ENCODE measurements at regions not wholly inside any gene's neighbourhood (a gene's known extent, or its start where the extent isn't known, plus 50 kb on each side); places are given as distances from the start of the nearest gene placed in this dataset.

GRCh38 chr20:11624704-11625103 lies 293.0 kb upstream of the BTBD3 start:
- Histone ChIP-seq H3K4me3 (ENCODE audit: low read length) (no peak overlapping the region), H3K9me3 (ENCODE audit: control insufficient read depth in 1 of 2, insufficient read depth in 1 of 2, low read length in 2 of 2) (peaks cover 0 to 5% of the 10 kb centered on the region in 2 experiments), H3K27ac (ENCODE audit: low read depth in 1 of 2, low read length in 2 of 2) (no peak overlapping the region), H3K27me3 (ENCODE audit: control insufficient read depth in 1 of 2, insufficient read depth in 2 of 2, low read length in 2 of 2) (no peaks in the 10 kb centered on the region), H3K4me1 (ENCODE audit: insufficient read depth, low read length) (no peaks in the 10 kb centered on the region), H3K36me3 (ENCODE audit: insufficient read depth, low read length) (no peaks in the 10 kb centered on the region)
- DNase-seq: no peak
- no peaks in the 10 kb centered on the region for H3K27me3 Mint-ChIP-seq
- no peaks in the 10 kb centered on the region for H3K4me1 Mint-ChIP-seq (ENCODE audit: low read depth)
- intact Hi-C loops (cut with DNase I, micrococcal nuclease): loop anchor here in 1 of 2 experiments (5.0 kb wide), 2 partner anchors 47 to 1467 kb away; no protein-coding TSS in a partner anchor
- ChIA-PET POLR2A (no interaction called here), CTCF (no interaction called here)
- no peak overlapping the region for H3K4me3 Mint-ChIP-seq
- TF ChIP-seq, protein P1, sequence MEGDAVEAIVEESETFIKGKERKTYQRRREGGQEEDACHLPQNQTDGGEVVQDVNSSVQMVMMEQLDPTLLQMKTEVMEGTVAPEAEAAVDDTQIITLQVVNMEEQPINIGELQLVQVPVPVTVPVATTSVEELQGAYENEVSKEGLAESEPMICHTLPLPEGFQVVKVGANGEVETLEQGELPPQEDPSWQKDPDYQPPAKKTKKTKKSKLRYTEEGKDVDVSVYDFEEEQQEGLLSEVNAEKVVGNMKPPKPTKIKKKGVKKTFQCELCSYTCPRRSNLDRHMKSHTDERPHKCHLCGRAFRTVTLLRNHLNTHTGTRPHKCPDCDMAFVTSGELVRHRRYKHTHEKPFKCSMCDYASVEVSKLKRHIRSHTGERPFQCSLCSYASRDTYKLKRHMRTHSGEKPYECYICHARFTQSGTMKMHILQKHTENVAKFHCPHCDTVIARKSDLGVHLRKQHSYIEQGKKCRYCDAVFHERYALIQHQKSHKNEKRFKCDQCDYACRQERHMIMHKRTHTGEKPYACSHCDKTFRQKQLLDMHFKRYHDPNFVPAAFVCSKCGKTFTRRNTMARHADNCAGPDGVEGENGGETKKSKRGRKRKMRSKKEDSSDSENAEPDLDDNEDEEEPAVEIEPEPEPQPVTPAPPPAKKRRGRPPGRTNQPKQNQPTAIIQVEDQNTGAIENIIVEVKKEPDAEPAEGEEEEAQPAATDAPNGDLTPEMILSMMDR (IDR thresholded peaks at IDR 0.05): no peak
- H3K9me3 Mint-ChIP-seq: peaks cover 3% of the 10 kb centered on the region
- H3K27ac Mint-ChIP-seq: no peak overlapping the region
- no peaks in the 10 kb centered on the region for H3K36me3 Mint-ChIP-seq (ENCODE audit: low read depth)
- no peak for ATAC-seq (ENCODE audit: poor library complexity)

DNA sequence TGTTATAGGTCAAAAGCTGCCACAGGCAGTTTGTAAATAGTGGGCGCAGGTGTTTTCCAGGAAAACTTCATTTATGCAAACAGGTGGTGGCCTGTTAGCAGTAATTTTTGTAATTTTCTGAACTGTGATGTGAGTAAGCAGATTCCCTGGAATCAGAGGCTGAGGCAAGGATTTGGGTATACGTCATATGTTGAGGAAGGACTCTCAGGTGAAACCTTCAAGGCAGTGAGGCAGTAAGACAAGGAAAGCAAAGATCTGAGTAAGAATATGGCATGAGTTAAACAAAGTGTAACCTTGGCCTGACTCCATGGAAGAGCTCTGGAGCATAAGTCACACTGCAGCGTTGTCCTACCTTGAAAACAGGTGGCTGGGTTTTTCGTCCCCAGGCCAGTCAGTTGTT lies 291.1 kb upstream of the BTBD3 start:
- no peak overlapping the region for H3K27ac Mint-ChIP-seq

DNA sequence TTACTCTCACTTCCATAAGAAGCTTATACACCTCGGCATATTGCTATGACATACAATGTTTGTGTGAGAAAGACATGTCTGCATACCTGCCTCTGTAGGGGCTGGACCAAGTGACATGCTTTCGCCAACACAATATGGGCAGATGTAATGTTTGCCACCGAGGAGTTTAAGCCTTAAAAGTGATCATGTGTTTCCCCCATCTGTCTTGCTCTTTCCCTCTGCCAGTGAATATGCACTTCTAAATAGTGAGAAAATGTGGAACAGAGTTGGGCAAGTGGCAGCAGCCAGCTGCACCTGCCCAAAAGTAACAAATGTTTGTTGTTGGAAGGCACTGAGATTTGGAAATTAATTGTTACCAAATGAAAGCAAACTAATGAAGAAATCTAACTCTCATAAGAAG lies 274.8 kb upstream of the BTBD3 start:
- no peak overlapping the region for H3K4me3 ChIP-seq (ENCODE audit: low read length)
- ATAC-seq (ENCODE audit: poor library complexity): no peak
- ChIA-PET CTCF (interaction anchor here (0.7 kb wide), 1 partner anchor 36 kb away, joined by 3 read pairs; no protein-coding TSS in a partner anchor), POLR2A (no interaction called here)
- H3K4me1 ChIP-seq (ENCODE audit: insufficient read depth, low read length): no peaks in the 10 kb centered on the region
- no peaks in the 10 kb centered on the region for H3K36me3 Mint-ChIP-seq (ENCODE audit: low read depth)
- H3K27ac ChIP-seq (ENCODE audit: low read depth in 1 of 2, low read length in 2 of 2): no peak overlapping the region
- no peak for DNase-seq
- H3K27me3 ChIP-seq (ENCODE audit: control insufficient read depth in 1 of 2, insufficient read depth in 2 of 2, low read length in 2 of 2): no peaks in the 10 kb centered on the region
- H3K9me3 Mint-ChIP-seq: peaks cover 9% of the 10 kb centered on the region
- no peaks in the 10 kb centered on the region for H3K4me1 Mint-ChIP-seq (ENCODE audit: low read depth)
- no peak overlapping the region for H3K4me3 Mint-ChIP-seq
- no peaks in the 10 kb centered on the region for H3K36me3 ChIP-seq (ENCODE audit: insufficient read depth, low read length)
- intact Hi-C loops (cut with DNase I, micrococcal nuclease): no loop called here
- TF ChIP-seq, protein P1 (IDR thresholded peaks at IDR 0.05): no peak
- H3K27ac Mint-ChIP-seq: no peak overlapping the region
- H3K27me3 Mint-ChIP-seq: no peaks in the 10 kb centered on the region
- peaks cover 7 to 15% of the 10 kb centered on the region in 2 experiments for H3K9me3 ChIP-seq (ENCODE audit: control insufficient read depth in 1 of 2, insufficient read depth in 1 of 2, low read length in 2 of 2)

More for the DNA sequence above, 291.1 kb upstream of the BTBD3 start:
- DNase-seq (no peak), ATAC-seq (ENCODE audit: poor library complexity) (no peak)
- H3K4me1 Mint-ChIP-seq (ENCODE audit: low read depth): no peaks in the 10 kb centered on the region
- Histone ChIP-seq H3K4me3 (ENCODE audit: low read length) (no peak overlapping the region), H3K9me3 (ENCODE audit: control insufficient read depth in 1 of 2, insufficient read depth in 1 of 2, low read length in 2 of 2) (peaks cover 0 to under 1% of the 10 kb centered on the region in 2 experiments), H3K27ac (ENCODE audit: low read depth in 1 of 2, low read length in 2 of 2) (no peak overlapping the region), H3K27me3 (ENCODE audit: control insufficient read depth in 1 of 2, insufficient read depth in 2 of 2, low read length in 2 of 2) (no peaks in the 10 kb centered on the region), H3K36me3 (ENCODE audit: insufficient read depth, low read length) (no peaks in the 10 kb centered on the region), H3K4me1 (ENCODE audit: insufficient read depth, low read length) (no peaks in the 10 kb centered on the region)
- TF ChIP-seq, protein P1 (IDR thresholded peaks at IDR 0.05): no peak
- no peak overlapping the region for H3K4me3 Mint-ChIP-seq
- H3K9me3 Mint-ChIP-seq: peaks cover 4% of the 10 kb centered on the region
- intact Hi-C loops (cut with DNase I, micrococcal nuclease): loop anchor here in 1 of 2 experiments (5.0 kb wide), 2 partner anchors 49 to 1469 kb away; no protein-coding TSS in a partner anchor
- H3K27me3 Mint-ChIP-seq: no peaks in the 10 kb centered on the region
- H3K36me3 Mint-ChIP-seq (ENCODE audit: low read depth): no peaks in the 10 kb centered on the region
- CTCF ChIA-PET: no interaction called here
- POLR2A ChIA-PET: no interaction called here

Data from CD4-positive, alpha-beta T cell (primary cell).